T-helper 1 cell treated with Interleukin-12 subunit alpha and Interleukin-12 subunit beta and Interleukin-4 antibody, amounts not matched to agents 30 ng/mL and 1 ng/mL, for 36 hours (primary cell): ENCODE measurements at regions not wholly inside any gene's neighbourhood (a gene's known extent, or its start where the extent isn't known, plus 50 kb on each side); places are given as distances from the start of the nearest gene placed in this dataset.

ENCODE experiments used
- intact Hi-C: fragments of 100-400 bp; cut with micrococcal nuclease; formaldehyde crosslinking; loops from one replicate; pipeline ENCODE4 v1.15.1; 2024

DNA sequence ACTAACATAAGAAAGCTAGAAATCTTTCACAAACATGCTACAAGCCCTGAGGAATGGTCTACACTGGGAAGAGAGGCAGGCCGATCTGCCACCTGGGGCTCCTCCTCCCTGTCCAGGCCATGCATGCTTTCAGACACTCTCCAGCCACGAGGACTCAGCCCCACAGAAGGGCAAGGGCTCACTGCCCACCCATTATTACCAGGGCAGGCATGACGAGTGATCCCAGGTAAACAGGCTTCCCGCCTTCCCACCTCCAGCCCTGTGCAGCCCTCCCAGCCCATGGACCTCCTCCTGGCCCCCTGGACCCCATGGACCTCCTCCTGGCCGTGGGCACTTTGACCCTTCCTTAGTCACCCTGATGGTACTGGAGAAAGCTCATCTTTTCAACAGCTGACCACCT lies 75.8 kb upstream of the TEX51 start:
- intact Hi-C loops, result no loop called here

- intact Hi-C loops, result no loop called here
Measured at GRCh38 chr2:126823951-126824350, 74.7 kb upstream of the TEX51 start.

- intact Hi-C loops, result no loop called here
Measured at GRCh38 chr2:126824663-126825062, 74.0 kb upstream of the TEX51 start.

DNA sequence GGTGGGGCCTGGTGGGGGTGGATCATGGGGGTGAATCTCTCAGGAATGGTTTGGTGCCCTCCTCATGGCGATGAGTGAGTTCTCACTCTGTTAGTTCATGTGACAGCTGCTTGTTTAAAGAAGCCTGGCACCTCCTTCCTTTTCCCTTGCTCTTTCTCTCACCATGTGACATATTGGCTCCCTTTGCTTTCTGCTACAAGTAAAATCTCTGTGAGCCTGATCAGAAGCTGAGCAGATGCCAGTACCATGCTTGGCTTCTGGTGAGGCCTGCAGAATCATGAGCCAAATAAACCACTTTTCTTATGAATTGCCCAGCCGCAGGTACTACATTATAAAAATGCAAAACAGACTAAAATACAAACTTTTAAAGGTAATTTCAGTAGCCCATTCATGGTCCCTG lies 73.4 kb upstream of the TEX51 start:
- intact Hi-C loops, result no loop called here

GRCh38 chr2:126826491-126826890 lies 72.2 kb upstream of the TEX51 start:
- intact Hi-C loops, result no loop called here

DNA sequence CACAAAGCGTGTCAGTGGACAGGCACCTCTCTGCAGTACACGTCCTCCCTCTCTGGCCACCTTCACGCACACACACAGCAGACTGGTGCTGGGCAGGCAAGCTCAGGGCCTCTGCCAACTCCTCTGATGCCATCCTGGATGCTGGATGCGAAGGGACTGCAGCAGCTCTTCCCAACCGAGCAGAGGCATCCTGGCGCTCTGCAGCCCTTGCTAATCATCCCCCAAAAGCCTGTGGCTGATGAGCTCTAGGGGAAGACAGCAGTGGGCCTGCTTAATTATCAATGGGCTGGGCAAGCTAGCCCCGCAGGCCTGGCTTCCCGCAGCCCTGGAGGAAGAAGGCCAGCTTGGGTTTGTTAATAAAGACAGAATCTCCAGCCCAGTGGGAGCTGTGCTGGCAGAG lies 71.3 kb upstream of the TEX51 start:
- intact Hi-C loops, result no loop called here

DNA sequence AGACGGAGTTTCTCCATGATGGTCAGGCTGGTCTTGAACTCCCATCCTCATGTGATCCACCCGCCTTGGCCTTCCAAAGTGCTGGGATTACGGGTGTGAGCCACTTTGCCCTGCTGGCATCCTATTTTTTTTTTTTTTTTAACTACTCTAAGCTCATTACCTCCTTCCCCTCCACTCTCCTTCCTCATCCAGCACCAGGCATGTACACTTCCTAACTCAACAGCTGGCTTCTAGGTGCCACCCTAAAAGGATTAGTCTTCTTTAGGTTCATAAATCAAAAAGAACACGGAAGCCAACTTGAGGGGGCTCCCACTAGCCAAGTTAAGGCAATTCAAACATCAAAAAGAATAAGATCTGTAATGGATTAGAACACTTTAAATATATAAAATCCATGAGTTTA lies 70.6 kb upstream of the TEX51 start:
- intact Hi-C loops, result no loop called here

- intact Hi-C loops, result no loop called here
Measured at GRCh38 chr2:126828491-126828890, 70.2 kb upstream of the TEX51 start.

GRCh38 chr2:126831234-126832005 lies 67.3 kb upstream of the TEX51 start:
- intact Hi-C loops, result no loop called here

GRCh38 chr2:126832014-126832413 lies 66.7 kb upstream of the TEX51 start:
- intact Hi-C loops, result no loop called here

GRCh38 chr2:126832757-126833156 lies 65.9 kb upstream of the TEX51 start:
- intact Hi-C loops, result no loop called here

DNA sequence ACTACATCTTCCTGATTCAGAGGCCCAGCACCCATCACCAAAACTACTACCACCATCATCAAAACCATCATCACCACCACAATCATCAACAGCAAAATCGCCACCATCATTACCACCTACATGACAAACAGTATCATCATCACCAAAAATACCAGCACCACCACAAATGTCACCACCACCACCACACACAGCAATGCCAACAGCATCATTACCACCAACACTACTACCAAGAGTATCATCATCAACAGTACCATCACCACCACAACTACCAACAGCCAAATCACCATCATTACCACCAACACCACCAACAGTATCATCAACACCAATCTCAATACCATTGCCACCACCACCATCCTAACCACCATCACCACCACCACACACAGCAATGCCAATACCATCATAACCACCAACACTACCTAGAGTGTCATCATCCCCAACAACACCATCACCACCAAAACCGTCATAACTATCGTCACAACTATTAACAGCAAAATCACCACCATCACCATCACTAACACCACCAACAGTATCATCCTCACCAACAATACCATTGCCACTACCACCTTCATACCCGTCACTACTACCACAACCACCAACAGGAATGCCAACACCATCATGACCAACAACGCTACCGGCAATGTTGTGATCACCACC lies 64.6 kb upstream of the TEX51 start:
- intact Hi-C loops, result no loop called here

DNA sequence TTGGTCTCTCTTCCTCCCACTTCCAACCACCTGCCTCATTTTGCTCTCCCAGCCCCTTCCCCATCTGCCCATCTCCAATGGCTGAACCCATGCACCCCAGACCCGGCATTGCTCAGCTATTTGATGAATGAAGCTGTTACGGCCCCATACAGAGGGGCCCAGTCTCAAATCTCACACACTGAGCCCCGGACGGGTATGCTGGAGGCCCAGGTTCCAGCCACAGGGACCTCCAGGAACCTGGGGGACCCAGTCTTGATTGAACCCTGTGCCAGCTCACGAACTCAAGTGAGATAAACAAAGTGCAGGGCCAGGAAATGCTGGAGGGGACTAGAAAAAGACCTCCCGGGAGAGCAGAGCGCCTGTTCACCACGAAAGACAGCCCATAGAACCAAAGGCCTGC lies 63.4 kb upstream of the TEX51 start:
- intact Hi-C loops, result no loop called here

DNA sequence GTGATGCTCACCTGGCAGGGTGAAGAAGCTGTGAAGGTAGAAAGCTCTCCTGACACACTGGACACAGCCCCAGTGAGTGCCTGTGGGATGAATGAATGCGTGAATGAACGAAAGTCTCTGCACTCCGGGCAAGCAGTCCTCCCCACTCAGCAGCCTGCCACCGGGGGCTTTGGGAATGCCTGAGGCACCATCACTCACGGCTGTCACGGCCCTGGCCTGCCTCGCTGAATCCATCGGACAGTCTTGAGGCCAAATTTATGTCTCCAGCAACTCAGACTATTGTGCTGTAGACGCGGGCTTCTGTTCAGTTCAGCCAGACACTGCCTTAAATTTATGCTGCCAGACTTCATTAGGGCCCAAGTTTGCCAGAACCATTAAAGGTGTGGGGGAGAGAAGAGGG lies 62.9 kb upstream of the TEX51 start:
- intact Hi-C loops, result no loop called here

GRCh38 chr2:126836761-126837679 lies 61.7 kb upstream of the TEX51 start:
- intact Hi-C loops, result no loop called here

DNA sequence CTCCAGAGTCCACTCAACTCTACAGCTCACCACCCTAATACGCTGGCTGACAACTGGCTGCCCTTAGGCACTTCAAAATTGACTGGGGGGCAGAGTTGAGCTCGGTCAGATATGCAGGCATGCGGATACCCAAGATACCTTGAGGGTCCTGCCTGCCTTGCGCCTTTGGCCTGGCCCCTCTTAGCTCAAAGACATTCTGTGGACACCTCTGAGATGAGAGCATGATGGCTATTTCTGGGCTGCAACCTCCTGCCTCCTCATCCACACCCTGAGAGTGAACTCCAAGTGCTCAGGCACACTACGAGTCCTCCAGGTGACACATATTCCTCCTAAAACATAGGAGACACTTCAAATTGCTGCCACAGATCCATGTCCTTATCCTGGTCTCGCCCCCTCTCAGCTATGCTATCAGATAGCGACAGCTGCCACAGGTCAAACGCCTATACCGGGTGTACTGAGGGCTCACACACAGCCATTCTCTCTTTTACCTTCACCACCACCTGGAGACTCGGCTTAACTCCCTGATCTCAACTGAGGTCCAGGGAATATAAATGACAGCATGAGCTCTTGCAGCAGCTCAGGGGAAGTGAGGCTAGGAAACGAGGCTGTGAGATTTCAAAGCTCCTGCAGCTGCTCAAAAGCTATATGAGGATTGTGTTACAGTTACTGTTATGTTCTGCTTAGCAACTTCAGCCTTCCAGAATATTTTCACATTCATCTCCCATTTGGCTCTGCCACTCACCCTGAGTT lies 60.5 kb upstream of the TEX51 start:
- intact Hi-C loops, result no loop called here

DNA sequence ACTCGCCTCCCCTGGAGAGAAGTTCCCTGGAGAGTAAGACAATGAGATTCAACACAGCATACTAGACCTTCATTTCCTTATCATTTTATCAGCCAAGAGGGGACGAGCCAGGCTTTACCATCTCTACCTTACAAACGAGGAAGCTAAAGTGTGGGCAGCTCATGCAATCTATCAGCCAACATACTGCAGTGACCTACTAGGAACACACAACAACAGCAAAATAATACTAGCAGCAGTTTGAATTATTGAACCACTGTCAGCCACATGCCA lies 60.0 kb upstream of the TEX51 start:
- intact Hi-C loops, result no loop called here

DNA sequence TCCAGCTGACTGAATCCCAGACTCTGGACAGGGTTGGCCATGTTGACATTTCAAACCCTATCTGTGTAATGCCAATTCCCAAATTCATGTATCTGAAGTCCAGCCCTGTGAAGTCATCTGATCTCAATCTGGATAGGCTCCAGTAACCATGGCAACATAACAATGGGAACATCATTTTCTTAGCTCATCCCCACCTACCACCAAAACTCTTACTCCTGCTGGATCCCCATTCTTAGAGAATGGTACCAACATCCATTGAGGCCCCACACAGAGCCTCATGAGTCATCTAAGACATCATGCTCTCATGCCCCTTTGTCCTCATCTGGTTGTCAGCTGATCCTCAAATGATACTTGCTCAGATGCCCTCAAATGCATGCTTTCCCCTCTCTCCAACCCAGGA lies 58.9 kb upstream of the TEX51 start:
- intact Hi-C loops, result no loop called here

GRCh38 chr2:126843081-126843480 lies 55.6 kb upstream of the TEX51 start:
- intact Hi-C loops, result no loop called here

GRCh38 chr2:126846241-126846640 lies 52.4 kb upstream of the TEX51 start:
- intact Hi-C loops, result no loop called here
